Nephron (organoid): ENCODE measurements at regions not wholly inside any gene's neighbourhood (a gene's known extent, or its start where the extent isn't known, plus 50 kb on each side); places are given as distances from the start of the nearest gene placed in this dataset.

Experiments
- H3K27ac Mint-ChIP-seq, 3 experiments: 2 replicates each; pipeline ENCODE4 v1.8.0; 2020; ENCODE audit warnings: mixed read lengths in 3 of 3, mild to moderate bottlenecking in 2 of 3, moderate library complexity in 1 of 3
- H3K27me3 Mint-ChIP-seq: 2 replicates; pipeline ENCODE4 v1.8.0; 2021; ENCODE audit warnings: low read depth, mild to moderate bottlenecking, moderate library complexity, mixed read lengths
- H3K36me3 Mint-ChIP-seq: 2 replicates; pipeline ENCODE4 v1.8.0; 2020; ENCODE audit warnings: low read depth, mixed read lengths
- H3K4me1 Mint-ChIP-seq: 2 replicates; pipeline ENCODE4 v1.8.0; 2020; ENCODE audit warnings: mixed read lengths
- H3K4me3 Mint-ChIP-seq, 3 experiments: 2 replicates each; pipeline ENCODE4 v1.8.0; 2020; ENCODE audit warnings: mild to moderate bottlenecking in 3 of 3, mixed read lengths in 3 of 3, moderate library complexity in 2 of 3
- H3K9me3 Mint-ChIP-seq: 2 replicates; pipeline ENCODE4 v1.8.0; 2020; ENCODE audit warnings: mixed read lengths
- TF ChIP-seq, protein P1 (sequence below), 3 experiments: fragments of 200-600 bp; sonication (generic); IDR thresholded peaks; one replicate each; pipeline ENCODE4 v1.5.0; 2021; ENCODE audit warnings: antibody characterized with exemption in 3 of 3; ENCODE audit not compliant: unreplicated experiment in 3 of 3

GRCh38 chr3:76969996-76970615, 69.8 kb upstream of the ROBO2 start:
- H3K4me1 Mint-ChIP-seq: peaks cover 8% of the 10 kb centered on the region
- H3K27ac Mint-ChIP-seq: no peak overlapping the region
- TF ChIP-seq, protein P1, sequence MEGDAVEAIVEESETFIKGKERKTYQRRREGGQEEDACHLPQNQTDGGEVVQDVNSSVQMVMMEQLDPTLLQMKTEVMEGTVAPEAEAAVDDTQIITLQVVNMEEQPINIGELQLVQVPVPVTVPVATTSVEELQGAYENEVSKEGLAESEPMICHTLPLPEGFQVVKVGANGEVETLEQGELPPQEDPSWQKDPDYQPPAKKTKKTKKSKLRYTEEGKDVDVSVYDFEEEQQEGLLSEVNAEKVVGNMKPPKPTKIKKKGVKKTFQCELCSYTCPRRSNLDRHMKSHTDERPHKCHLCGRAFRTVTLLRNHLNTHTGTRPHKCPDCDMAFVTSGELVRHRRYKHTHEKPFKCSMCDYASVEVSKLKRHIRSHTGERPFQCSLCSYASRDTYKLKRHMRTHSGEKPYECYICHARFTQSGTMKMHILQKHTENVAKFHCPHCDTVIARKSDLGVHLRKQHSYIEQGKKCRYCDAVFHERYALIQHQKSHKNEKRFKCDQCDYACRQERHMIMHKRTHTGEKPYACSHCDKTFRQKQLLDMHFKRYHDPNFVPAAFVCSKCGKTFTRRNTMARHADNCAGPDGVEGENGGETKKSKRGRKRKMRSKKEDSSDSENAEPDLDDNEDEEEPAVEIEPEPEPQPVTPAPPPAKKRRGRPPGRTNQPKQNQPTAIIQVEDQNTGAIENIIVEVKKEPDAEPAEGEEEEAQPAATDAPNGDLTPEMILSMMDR (IDR thresholded peaks at IDR 0.05; ENCODE audit: unreplicated experiment in 3 of 3): no peak
- no peaks in the 10 kb centered on the region for H3K27me3 Mint-ChIP-seq
- H3K4me3 Mint-ChIP-seq: no peak overlapping the region
- no peaks in the 10 kb centered on the region for H3K9me3 Mint-ChIP-seq
- no peaks in the 10 kb centered on the region for H3K36me3 Mint-ChIP-seq

GRCh38 chr3:76972624-76973296, 67.1 kb upstream of the ROBO2 start:
- no peak overlapping the region for H3K27ac Mint-ChIP-seq
- H3K36me3 Mint-ChIP-seq: no peaks in the 10 kb centered on the region
- peaks cover 8% of the 10 kb centered on the region for H3K4me1 Mint-ChIP-seq
- H3K4me3 Mint-ChIP-seq: no peak overlapping the region
- H3K27me3 Mint-ChIP-seq: no peaks in the 10 kb centered on the region
- no peaks in the 10 kb centered on the region for H3K9me3 Mint-ChIP-seq
- TF ChIP-seq, protein P1 (IDR thresholded peaks at IDR 0.05; ENCODE audit: unreplicated experiment in 3 of 3): no peak

DNA sequence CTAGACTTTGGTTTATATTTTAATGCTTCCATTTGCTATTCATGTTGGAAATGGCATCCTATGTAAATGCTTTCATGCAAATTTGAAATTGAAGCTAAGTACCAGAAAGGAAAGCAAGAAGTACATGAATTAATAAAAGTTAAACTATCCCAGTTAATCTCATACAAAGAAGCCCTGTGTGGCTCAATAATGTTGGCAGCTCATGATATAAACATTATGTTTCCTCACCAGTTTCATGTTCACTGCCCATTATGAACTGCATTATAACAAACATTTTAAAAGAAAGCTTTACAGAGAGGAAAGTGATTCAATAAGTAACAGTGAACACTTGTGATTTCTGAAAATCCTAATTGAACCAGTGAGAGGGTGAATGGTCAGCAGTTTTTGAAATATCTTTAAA, 62.9 kb upstream of the ROBO2 start:
- TF ChIP-seq, protein P1 (IDR thresholded peaks at IDR 0.05; ENCODE audit: unreplicated experiment in 3 of 3): no peak
- no peaks in the 10 kb centered on the region for H3K4me1 Mint-ChIP-seq
- no peak overlapping the region for H3K4me3 Mint-ChIP-seq
- H3K9me3 Mint-ChIP-seq: no peaks in the 10 kb centered on the region
- peaks cover 4% of the 10 kb centered on the region for H3K27me3 Mint-ChIP-seq
- H3K27ac Mint-ChIP-seq: peak overlapping the region in 2 of 3 experiments; percentile 18 to 53
- no peaks in the 10 kb centered on the region for H3K36me3 Mint-ChIP-seq

DNA sequence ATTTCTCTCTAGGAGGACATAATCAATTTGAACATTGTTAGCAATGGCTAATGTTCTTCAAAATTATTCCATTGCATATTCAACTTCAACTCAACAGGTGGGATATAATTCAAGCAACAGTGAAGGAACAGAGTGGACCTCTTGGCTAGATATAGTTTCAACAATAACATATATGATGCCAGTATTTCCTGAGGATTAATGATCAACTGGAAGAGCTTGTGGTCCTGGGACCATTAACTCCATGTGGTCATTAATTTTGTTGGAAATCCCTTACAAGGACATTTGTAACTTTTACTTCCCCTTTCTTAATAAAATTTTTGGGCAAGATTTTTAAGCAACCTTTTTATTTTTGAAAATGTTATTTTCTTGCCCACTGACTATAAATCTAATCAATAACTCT, 54.3 kb upstream of the ROBO2 start:
- Mint-ChIP-seq H3K4me1 (peaks cover 4% of the 10 kb centered on the region), H3K4me3 (no peak overlapping the region)

DNA sequence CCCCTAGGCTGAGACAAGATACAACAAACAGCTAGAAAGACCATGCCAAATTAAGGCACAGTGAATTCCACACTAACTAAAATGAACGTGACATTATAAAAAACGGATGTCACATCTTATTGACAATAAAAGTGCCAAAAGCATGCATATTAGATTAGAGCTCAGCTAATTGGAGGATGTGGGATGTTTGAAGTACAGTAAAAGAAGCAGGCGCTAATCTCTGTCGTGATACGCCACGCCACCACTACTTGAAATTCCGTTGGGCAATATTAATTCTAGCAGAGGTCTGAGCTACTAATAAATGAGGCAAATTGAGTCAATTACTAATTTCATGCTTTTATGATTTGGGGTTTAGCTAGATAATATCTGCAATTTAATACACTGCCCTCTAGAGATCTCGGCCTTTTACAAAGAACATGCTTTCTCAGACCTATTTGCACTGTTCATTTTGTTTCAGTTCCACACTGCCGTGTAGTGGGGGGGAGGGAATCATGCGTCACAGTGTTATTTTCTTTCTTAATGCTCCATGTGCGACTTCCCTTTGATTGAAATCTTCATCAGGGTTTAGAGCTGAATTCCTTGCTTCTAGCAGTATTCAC, 52.9 kb upstream of the ROBO2 start:
- TF ChIP-seq, protein P1 (IDR thresholded peaks at IDR 0.05; ENCODE audit: unreplicated experiment in 3 of 3): no peak
- Mint-ChIP-seq H3K27ac (peak overlapping the region in 1 of 3 experiments; percentile 15), H3K9me3 (no peaks in the 10 kb centered on the region), H3K27me3 (no peaks in the 10 kb centered on the region), H3K36me3 (no peaks in the 10 kb centered on the region), H3K4me1 (peaks cover 10% of the 10 kb centered on the region), H3K4me3 (no peak overlapping the region)

More for the DNA sequence above, 54.3 kb upstream of the ROBO2 start:
- Mint-ChIP-seq H3K27me3 (no peaks in the 10 kb centered on the region), H3K27ac (peak overlapping the region in 1 of 3 experiments; percentile 74), H3K36me3 (no peaks in the 10 kb centered on the region), H3K9me3 (no peaks in the 10 kb centered on the region)
- TF ChIP-seq, protein P1 (IDR thresholded peaks at IDR 0.05; ENCODE audit: unreplicated experiment in 3 of 3): no peak
